Cardiac fibroblast (primary cell): ENCODE measurements at regions not wholly inside any gene's neighbourhood (a gene's known extent, or its start where the extent isn't known, plus 50 kb on each side); places are given as distances from the start of the nearest gene placed in this dataset.
"Not testable (repeated sequence)": the region's sequence is repeated elsewhere in the genome, so short reads cannot be mapped to it uniquely, and the experiment has no call there.

ENCODE experiments used
- DNase-seq, 2 donors: peaks; one replicate each; pipeline versions ENCODE4 v3.0.0 to v3.0.0-alpha.2; 2010; ENCODE audit warnings: low read depth in 2 of 2
- H3K4me3 ChIP-seq, 2 donors: replicated peaks in 1 of 2; 1 replicate in 1 of 2; 2 replicates in 1 of 2; pipeline ENCODE4 v1.5.1; 2011; ENCODE audit warnings: low read depth in 2 of 2, low read length in 2 of 2, mild to moderate bottlenecking in 2 of 2, moderate library complexity in 1 of 2
- CTCF ChIP-seq: IDR thresholded peaks from one replicate; pipeline ENCODE4 v1.5.1; 2011; ENCODE audit warnings: low read depth, mild to moderate bottlenecking, low read length, inconsistent platforms

GRCh38 chr10:38209332-38209731 is 115.2 kb downstream of the ZNF37A start:
- no peak for TF ChIP-seq CTCF
- DNase-seq, result no peak
- H3K4me3 ChIP-seq, result no peak overlapping the region

- DNase-seq, H3K4me3 ChIP-seq: not testable (repeated sequence)
Measured at GRCh38 chr10:38209748-38210147, 115.6 kb downstream of the ZNF37A start.

GRCh38 chr10:38212460-38212859 is 118.3 kb downstream of the ZNF37A start:
- TF ChIP-seq CTCF, result no peak
- no peak overlapping the region for H3K4me3 ChIP-seq
- DNase-seq, result no peak

- no peak for TF ChIP-seq CTCF
- DNase-seq, result no peak
- H3K4me3 ChIP-seq, result no peak overlapping the region
Measured at GRCh38 chr10:38226385-38226784, 132.2 kb downstream of the ZNF37A start.

GRCh38 chr10:38228394-38228793 is 134.3 kb downstream of the ZNF37A start:
- no peak for DNase-seq
- no peak for TF ChIP-seq CTCF
- no peak overlapping the region for H3K4me3 ChIP-seq

- not testable (repeated sequence) for H3K4me3 ChIP-seq, DNase-seq
Measured at GRCh38 chr10:38238479-38238878, 144.3 kb downstream of the ZNF37A start.

- H3K4me3 ChIP-seq, result not testable (repeated sequence)
- peak; percentile 0 to 34 for DNase-seq
Measured at GRCh38 chr10:38242061-38242649, 148.0 kb downstream of the ZNF37A start.

- H3K4me3 ChIP-seq, DNase-seq: not testable (repeated sequence)
Measured at GRCh38 chr10:38248113-38248512, 154.0 kb downstream of the ZNF37A start.

- not testable (repeated sequence) for H3K4me3 ChIP-seq, DNase-seq
Measured at GRCh38 chr10:38252551-38252950, 158.4 kb downstream of the ZNF37A start.

- not testable (repeated sequence) for DNase-seq, H3K4me3 ChIP-seq
Measured at GRCh38 chr10:38267555-38267954, 173.4 kb downstream of the ZNF37A start.

GRCh38 chr10:38271031-38271430 is 176.9 kb downstream of the ZNF37A start:
- not testable (repeated sequence) for H3K4me3 ChIP-seq, DNase-seq

- H3K4me3 ChIP-seq, DNase-seq: not testable (repeated sequence)
Measured at GRCh38 chr10:38274879-38275278, 180.7 kb downstream of the ZNF37A start.

GRCh38 chr10:38292560-38292959 is 198.4 kb downstream of the ZNF37A start:
- DNase-seq, H3K4me3 ChIP-seq: not testable (repeated sequence)

GRCh38 chr10:38310111-38310510 is 216.0 kb downstream of the ZNF37A start:
- H3K4me3 ChIP-seq, DNase-seq: not testable (repeated sequence)
